ENCODE measurements at regions not wholly inside any gene's neighbourhood (a gene's known extent, or its start where the extent isn't known, plus 50 kb on each side); places are given as distances from the start of the nearest gene placed in this dataset.
"Not testable (repeated sequence)": the region's sequence is repeated elsewhere in the genome, so short reads cannot be mapped to it uniquely, and the experiment has no call there.

- intact Hi-C loops (cut with micrococcal nuclease) = no loop called here
Measured at GRCh38 chr10:4639960-4640359, 186.0 kb upstream of the AKR1E2 start.

GRCh38 chr10:4638099-4638498 lies 187.9 kb upstream of the AKR1E2 start:
- intact Hi-C loops (cut with micrococcal nuclease) = no loop called here

- intact Hi-C loops (cut with micrococcal nuclease) = no loop called here
Measured at GRCh38 chr10:4637657-4638056, 188.3 kb upstream of the AKR1E2 start.

- intact Hi-C loops (cut with micrococcal nuclease) = no loop called here
Measured at GRCh38 chr10:4635883-4636282, 190.1 kb upstream of the AKR1E2 start.

- intact Hi-C loops (cut with micrococcal nuclease) = no loop called here
Measured at GRCh38 chr10:4635388-4635787, 190.6 kb upstream of the AKR1E2 start.

- intact Hi-C loops (cut with micrococcal nuclease) = no loop called here
Measured at GRCh38 chr10:4633776-4634175, 192.2 kb upstream of the AKR1E2 start.

GRCh38 chr10:4633186-4633585 lies 192.8 kb upstream of the AKR1E2 start:
- intact Hi-C loops (cut with micrococcal nuclease) = no loop called here

- intact Hi-C loops (cut with micrococcal nuclease) = no loop called here
Measured at GRCh38 chr10:4632757-4633156, 193.2 kb upstream of the AKR1E2 start.

- intact Hi-C loops (cut with micrococcal nuclease) = no loop called here
Measured at GRCh38 chr10:4626919-4627318, 199.1 kb upstream of the AKR1E2 start.

- intact Hi-C loops (cut with micrococcal nuclease) = no loop called here
Measured at GRCh38 chr10:4623757-4624420, 202.1 kb upstream of the AKR1E2 start.

GRCh38 chr10:4623200-4623599 lies 202.8 kb upstream of the AKR1E2 start:
- intact Hi-C loops (cut with micrococcal nuclease) = no loop called here

GRCh38 chr10:4622384-4622783 lies 203.6 kb upstream of the AKR1E2 start:
- intact Hi-C loops (cut with micrococcal nuclease) = no loop called here

GRCh38 chr10:4617589-4617988 lies 208.4 kb upstream of the AKR1E2 start:
- intact Hi-C loops (cut with micrococcal nuclease) = no loop called here

GRCh38 chr10:4615042-4615441 lies 211.0 kb upstream of the AKR1E2 start:
- intact Hi-C loops (cut with micrococcal nuclease) = no loop called here

- intact Hi-C loops (cut with micrococcal nuclease) = no loop called here
Measured at GRCh38 chr10:4609251-4609650, 216.8 kb upstream of the AKR1E2 start.

GRCh38 chr10:4607681-4608080 lies 218.3 kb upstream of the AKR1E2 start:
- intact Hi-C loops (cut with micrococcal nuclease) = no loop called here

- intact Hi-C loops (cut with micrococcal nuclease) = no loop called here
Measured at GRCh38 chr10:4606856-4607636, 219.0 kb upstream of the AKR1E2 start.

GRCh38 chr10:4602764-4603491 lies 223.1 kb upstream of the AKR1E2 start:
- intact Hi-C loops (cut with micrococcal nuclease) = no loop called here

- intact Hi-C loops (cut with micrococcal nuclease) = no loop called here
Measured at GRCh38 chr10:4599471-4599870, 226.5 kb upstream of the AKR1E2 start.

GRCh38 chr10:4597898-4598297 lies 228.1 kb upstream of the AKR1E2 start:
- intact Hi-C loops (cut with micrococcal nuclease) = not testable (repeated sequence)

- intact Hi-C loops (cut with micrococcal nuclease) = no loop called here
Measured at GRCh38 chr10:4596951-4597350, 229.1 kb upstream of the AKR1E2 start.

GRCh38 chr10:4595719-4596319 lies 230.2 kb upstream of the AKR1E2 start:
- intact Hi-C loops (cut with micrococcal nuclease) = no loop called here
